ENCODE measurements at regions not wholly inside any gene's neighbourhood (a gene's known extent, or its start where the extent isn't known, plus 50 kb on each side); places are given as distances from the start of the nearest gene placed in this dataset.

DNA sequence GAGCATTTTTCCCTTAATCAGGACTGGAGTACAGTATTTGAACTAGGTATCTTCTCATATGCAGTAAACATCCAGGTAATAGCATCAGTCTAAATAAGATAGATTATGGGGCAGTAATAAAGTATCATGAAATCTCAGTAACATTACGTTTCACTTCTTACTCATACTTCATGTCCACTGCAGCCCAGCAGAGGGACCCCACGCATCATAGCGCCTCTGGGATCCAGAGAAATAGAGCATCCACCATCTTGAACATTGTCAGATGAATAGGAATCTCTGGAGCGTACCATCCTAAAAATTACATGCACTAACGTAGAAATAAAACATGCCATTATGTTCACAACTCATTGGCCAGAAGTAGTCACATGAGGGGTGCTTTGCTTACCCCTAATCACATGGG lies 499.0 kb downstream of the CPS1 start:
- H3K4me3 ChIP-seq (ENCODE audit: extremely low read depth, insufficient read depth, low read length, poor library complexity, severe bottlenecking): no peak overlapping the region
- no peaks in the 10 kb centered on the region for H3K4me1 ChIP-seq (ENCODE audit: control insufficient read depth, insufficient read depth, low read length, poor library complexity, severe bottlenecking)
- WGBS, 2 experiments (ENCODE audit: insufficient coverage in 2 of 2): 70 to 82% methylated on average over 2 to 4 of the region's 5 CpGs
- no peak overlapping the region for H3K27ac ChIP-seq (ENCODE audit: low read depth, low read length, severe bottlenecking)
- H3K36me3 ChIP-seq (ENCODE audit: control insufficient read depth, insufficient read depth, low read length): no peaks in the 10 kb centered on the region
- no peaks in the 10 kb centered on the region for H3K9me3 ChIP-seq (ENCODE audit: control insufficient read depth, low read length)

DNA sequence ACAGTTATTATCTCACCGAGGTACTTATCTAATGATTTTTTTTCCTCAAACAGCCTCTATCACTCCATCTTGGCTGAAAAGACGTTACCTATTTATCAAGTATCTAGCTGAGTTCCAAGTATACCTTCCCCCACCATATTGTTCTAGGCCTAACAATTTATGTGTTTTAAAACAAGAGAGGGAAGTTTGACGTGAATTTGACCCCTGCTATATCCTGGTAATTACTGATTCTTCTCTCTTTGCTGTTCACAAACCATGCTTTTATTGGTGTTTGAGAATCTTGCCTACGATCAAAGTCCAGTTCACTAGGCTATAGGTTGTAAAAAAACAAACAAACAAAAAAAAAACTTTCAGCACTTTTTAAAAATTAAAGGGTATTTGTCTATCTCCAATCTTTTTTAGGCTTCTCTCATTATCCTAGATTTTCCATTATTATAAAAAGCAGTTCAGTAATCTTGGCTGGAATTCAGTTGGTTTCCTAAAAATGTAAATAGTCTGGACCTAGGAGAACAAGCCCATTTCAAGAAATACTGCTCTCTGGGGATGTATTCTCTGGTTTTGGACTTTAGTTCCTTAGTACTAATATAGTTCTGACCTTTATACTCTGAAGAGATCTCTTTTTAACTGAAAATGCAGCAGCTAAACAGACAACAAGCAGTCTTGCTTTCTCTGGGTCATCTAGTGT lies 505.4 kb downstream of the CPS1 start:
- Histone ChIP-seq H3K9me3 (ENCODE audit: control insufficient read depth, low read length) (no peaks in the 10 kb centered on the region), H3K27ac (ENCODE audit: low read depth, low read length, severe bottlenecking) (no peak overlapping the region), H3K4me3 (ENCODE audit: extremely low read depth, insufficient read depth, low read length, poor library complexity, severe bottlenecking) (no peak overlapping the region), H3K4me1 (ENCODE audit: control insufficient read depth, insufficient read depth, low read length, poor library complexity, severe bottlenecking) (no peaks in the 10 kb centered on the region), H3K36me3 (ENCODE audit: control insufficient read depth, insufficient read depth, low read length) (no peaks in the 10 kb centered on the region)
- WGBS, 2 experiments (ENCODE audit: insufficient coverage in 2 of 2): 72 to 80% methylated on average over 1 to 2 of the region's 4 CpGs

DNA sequence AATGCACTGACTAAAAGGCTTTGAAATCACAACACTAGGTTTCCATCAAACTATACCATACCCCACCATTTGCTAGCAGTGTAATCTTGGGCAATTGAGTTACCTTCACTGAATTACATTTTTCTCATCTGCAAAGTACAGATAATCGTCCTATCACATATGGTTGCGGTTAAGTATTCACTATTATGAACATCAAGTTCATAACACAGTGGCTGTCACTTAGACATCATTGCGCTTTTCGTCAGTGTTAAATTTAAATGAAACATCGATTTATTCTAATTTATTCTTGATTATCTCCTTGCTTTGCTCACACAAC lies 505.9 kb downstream of the CPS1 start:
- no peaks in the 10 kb centered on the region for H3K36me3 ChIP-seq (ENCODE audit: control insufficient read depth, insufficient read depth, low read length)
- H3K4me3 ChIP-seq (ENCODE audit: extremely low read depth, insufficient read depth, low read length, poor library complexity, severe bottlenecking): no peak overlapping the region
- WGBS, 2 experiments (ENCODE audit: insufficient coverage in 2 of 2): 82 to 94% methylated on average over 2 to 5 of the region's 5 CpGs
- H3K4me1 ChIP-seq (ENCODE audit: control insufficient read depth, insufficient read depth, low read length, poor library complexity, severe bottlenecking): no peaks in the 10 kb centered on the region
- no peaks in the 10 kb centered on the region for H3K9me3 ChIP-seq (ENCODE audit: control insufficient read depth, low read length)
- H3K27ac ChIP-seq (ENCODE audit: low read depth, low read length, severe bottlenecking): no peak overlapping the region

DNA sequence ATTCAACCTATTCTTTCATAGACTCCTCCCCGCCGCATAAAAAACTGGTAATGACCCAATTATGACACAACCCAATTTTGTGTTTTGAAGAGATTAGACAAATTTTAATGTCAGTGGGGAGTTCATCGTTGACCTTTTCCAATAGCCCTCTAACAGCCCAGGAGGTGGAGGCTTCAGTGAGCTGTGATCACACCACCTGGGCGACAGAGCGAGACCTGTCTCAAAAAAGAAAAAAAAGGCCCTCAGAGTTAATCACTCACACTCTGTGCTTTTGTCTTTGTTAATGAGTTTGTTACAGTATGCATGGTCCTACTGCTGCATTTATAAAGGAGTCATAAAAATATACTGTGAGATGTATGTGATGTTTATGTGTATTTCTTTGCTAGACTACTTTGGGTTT lies 510.6 kb downstream of the CPS1 start:
- H3K9me3 ChIP-seq (ENCODE audit: control insufficient read depth, low read length): no peaks in the 10 kb centered on the region
- H3K4me1 ChIP-seq (ENCODE audit: control insufficient read depth, insufficient read depth, low read length, poor library complexity, severe bottlenecking): peaks cover 3% of the 10 kb centered on the region
- no peak overlapping the region for H3K4me3 ChIP-seq (ENCODE audit: extremely low read depth, insufficient read depth, low read length, poor library complexity, severe bottlenecking)
- WGBS, 2 experiments (ENCODE audit: insufficient coverage in 2 of 2): 100% methylated on average over 2 of the region's 5 CpGs; no CpG with 5 or more reads in 1 of the 2 experiments
- H3K27ac ChIP-seq (ENCODE audit: low read depth, low read length, severe bottlenecking): no peak overlapping the region
- H3K36me3 ChIP-seq (ENCODE audit: control insufficient read depth, insufficient read depth, low read length): no peaks in the 10 kb centered on the region

DNA sequence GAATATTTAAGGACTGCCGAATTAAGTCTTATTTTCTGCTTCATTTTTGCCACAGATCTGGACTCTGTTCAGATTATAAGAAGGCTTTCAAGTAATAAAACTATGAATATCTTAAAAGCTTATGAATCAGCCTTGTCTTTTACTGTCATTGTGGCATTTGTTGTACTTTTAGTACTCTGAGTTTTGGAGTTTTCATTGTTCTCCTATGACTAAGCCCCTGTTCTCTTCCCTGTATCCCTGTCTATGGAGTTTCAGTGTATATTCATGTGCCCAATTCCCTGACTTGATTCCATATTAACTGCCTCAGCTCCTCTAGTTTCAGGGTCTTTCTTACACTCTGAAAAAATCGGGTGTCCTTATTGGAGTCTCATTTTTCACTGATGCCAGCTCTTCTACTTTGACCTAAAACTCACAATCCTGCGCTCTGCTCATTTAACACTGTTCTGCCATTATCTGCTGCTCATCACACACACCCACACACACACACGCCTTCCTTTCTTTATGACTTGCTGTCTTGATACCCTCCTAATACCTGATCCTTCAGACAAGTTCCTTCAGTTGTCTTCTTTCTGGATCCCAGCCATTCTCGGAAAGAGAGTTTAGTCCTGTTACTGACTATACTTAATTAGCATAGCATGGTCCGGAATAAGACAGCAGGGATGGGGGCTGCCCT lies 511.8 kb downstream of the CPS1 start:
- Histone ChIP-seq H3K4me1 (ENCODE audit: control insufficient read depth, insufficient read depth, low read length, poor library complexity, severe bottlenecking) (peaks cover 3% of the 10 kb centered on the region), H3K27ac (ENCODE audit: low read depth, low read length, severe bottlenecking) (no peak overlapping the region), H3K36me3 (ENCODE audit: control insufficient read depth, insufficient read depth, low read length) (no peaks in the 10 kb centered on the region), H3K4me3 (ENCODE audit: extremely low read depth, insufficient read depth, low read length, poor library complexity, severe bottlenecking) (no peak overlapping the region), H3K9me3 (ENCODE audit: control insufficient read depth, low read length) (no peaks in the 10 kb centered on the region)
- 82 to 86% methylated on average over 3 to 4 of the region's 6 CpGs for WGBS, 2 experiments (ENCODE audit: insufficient coverage in 2 of 2)

DNA sequence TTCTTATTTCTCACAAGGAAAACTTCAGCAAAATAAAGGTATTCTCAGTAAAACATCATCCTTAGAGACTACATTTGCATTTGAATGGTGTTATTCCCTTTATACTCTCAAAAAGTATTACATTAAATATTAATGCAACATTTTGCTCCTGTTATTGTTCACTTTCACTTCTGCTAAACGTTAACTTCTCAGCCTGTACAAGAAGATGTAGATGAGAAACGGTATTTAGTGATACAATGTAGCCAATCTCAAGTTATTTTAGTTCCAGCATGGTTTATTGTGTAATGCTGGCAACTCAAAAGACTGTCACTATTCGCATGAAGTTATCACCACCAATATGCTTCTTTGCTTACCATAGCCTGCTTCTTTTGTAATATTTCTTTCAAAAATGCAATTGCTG lies 514.1 kb downstream of the CPS1 start:
- no peaks in the 10 kb centered on the region for H3K9me3 ChIP-seq (ENCODE audit: control insufficient read depth, low read length)
- no peak overlapping the region for H3K27ac ChIP-seq (ENCODE audit: low read depth, low read length, severe bottlenecking)
- H3K4me3 ChIP-seq (ENCODE audit: extremely low read depth, insufficient read depth, low read length, poor library complexity, severe bottlenecking): no peak overlapping the region
- H3K36me3 ChIP-seq (ENCODE audit: control insufficient read depth, insufficient read depth, low read length): no peaks in the 10 kb centered on the region
- peaks cover 3% of the 10 kb centered on the region for H3K4me1 ChIP-seq (ENCODE audit: control insufficient read depth, insufficient read depth, low read length, poor library complexity, severe bottlenecking)
- WGBS, 2 experiments (ENCODE audit: insufficient coverage in 2 of 2): 80% methylated on average over 1 of the region's 3 CpGs; no CpG with 5 or more reads in 1 of the 2 experiments

DNA sequence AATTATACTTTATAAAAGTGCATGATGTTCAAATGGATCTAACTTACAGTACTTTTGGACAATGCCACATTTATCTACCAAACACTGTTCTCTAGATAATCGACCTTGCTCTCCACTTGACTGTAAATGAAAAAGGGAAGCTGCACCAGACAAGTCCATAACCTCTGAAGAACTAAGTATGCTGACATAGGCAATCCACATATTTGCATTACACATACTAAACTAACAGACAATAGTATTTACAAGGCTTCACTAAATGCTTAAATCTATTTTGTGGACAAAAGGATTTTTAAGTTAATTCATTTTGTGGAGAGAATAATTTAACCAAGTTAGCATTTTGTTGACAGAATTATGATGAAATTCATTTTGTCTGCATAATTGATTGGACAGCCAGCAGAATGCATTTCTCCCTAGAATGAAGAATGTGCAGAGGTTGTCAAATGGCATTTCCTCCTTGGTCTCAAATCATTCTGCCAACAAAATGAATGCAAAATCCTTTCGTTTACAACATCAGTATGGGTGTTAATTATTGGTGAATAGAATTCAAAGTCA lies 520.9 kb downstream of the CPS1 start:
- Histone ChIP-seq H3K27ac (ENCODE audit: low read depth, low read length, severe bottlenecking) (no peak overlapping the region), H3K9me3 (ENCODE audit: control insufficient read depth, low read length) (no peaks in the 10 kb centered on the region), H3K36me3 (ENCODE audit: control insufficient read depth, insufficient read depth, low read length) (no peaks in the 10 kb centered on the region), H3K4me3 (ENCODE audit: extremely low read depth, insufficient read depth, low read length, poor library complexity, severe bottlenecking) (no peak overlapping the region), H3K4me1 (ENCODE audit: control insufficient read depth, insufficient read depth, low read length, poor library complexity, severe bottlenecking) (no peaks in the 10 kb centered on the region)
- 60% methylated on average over 1 of the region's 2 CpGs; no CpG with 5 or more reads in 1 of the 2 experiments for WGBS, 2 experiments (ENCODE audit: insufficient coverage in 2 of 2)

DNA sequence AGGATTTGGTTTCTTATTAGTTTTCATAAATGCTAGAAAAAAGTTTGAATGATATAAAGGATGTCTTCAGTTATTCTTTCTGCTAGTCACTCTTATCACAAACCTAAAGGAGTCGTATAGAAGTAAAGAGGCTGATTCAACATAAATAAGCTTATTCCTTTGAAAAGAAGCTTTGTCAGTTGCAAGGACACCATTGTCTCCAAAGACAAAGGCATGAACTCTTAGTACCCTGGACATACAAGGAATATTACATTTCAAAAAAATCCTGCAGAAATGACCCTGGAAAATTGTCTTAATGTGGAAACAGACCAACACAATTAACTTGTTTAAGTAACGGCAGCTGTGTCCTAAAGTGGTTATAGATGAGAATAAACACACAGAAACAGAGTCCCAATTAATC lies 528.0 kb downstream of the CPS1 start:
- no peak overlapping the region for H3K4me3 ChIP-seq (ENCODE audit: extremely low read depth, insufficient read depth, low read length, poor library complexity, severe bottlenecking)
- WGBS, 2 experiments (ENCODE audit: insufficient coverage in 2 of 2): no CpG with 5 or more reads among the region's 2 CpGs

DNA sequence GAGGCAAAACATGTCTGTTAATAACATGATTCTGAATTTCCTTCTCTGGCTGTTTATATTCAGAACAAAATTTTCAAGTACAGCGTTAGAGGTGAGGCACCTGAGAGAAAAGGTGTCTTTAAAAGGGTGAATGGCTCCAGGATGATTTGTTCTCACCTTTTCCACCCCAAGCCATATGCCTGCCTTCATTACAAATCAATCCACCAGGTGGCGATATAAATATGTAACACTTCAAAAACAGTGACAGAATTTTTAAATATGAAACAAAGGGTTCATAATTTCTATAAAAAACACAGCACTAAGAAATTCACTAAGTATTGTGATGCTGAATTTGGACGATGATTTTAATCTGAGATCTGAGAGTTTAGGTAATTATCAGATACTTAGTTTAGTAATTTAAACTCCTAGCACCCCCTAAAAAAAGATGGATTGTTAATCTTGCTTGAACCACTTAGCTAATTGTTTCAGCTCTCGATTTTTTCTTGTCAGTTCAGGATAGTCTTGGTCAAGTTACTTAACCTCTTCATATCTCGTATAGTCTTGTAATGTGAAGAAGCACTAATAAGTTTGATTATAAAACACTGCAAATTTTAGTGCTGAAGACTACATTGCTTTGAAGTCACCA lies 528.8 kb downstream of the CPS1 start:
- H3K27ac ChIP-seq (ENCODE audit: low read depth, low read length, severe bottlenecking): no peak overlapping the region
- no peak overlapping the region for H3K4me3 ChIP-seq (ENCODE audit: extremely low read depth, insufficient read depth, low read length, poor library complexity, severe bottlenecking)
- no peaks in the 10 kb centered on the region for H3K4me1 ChIP-seq (ENCODE audit: control insufficient read depth, insufficient read depth, low read length, poor library complexity, severe bottlenecking)
- H3K36me3 ChIP-seq (ENCODE audit: control insufficient read depth, insufficient read depth, low read length): no peaks in the 10 kb centered on the region
- 55% methylated on average over 2 of the region's 5 CpGs; no CpG with 5 or more reads in 1 of the 2 experiments for WGBS, 2 experiments (ENCODE audit: insufficient coverage in 2 of 2)
- H3K9me3 ChIP-seq (ENCODE audit: control insufficient read depth, low read length): no peaks in the 10 kb centered on the region

More for the DNA sequence above, 528.0 kb downstream of the CPS1 start:
- Histone ChIP-seq H3K9me3 (ENCODE audit: control insufficient read depth, low read length) (no peaks in the 10 kb centered on the region), H3K27ac (ENCODE audit: low read depth, low read length, severe bottlenecking) (no peak overlapping the region), H3K4me1 (ENCODE audit: control insufficient read depth, insufficient read depth, low read length, poor library complexity, severe bottlenecking) (no peaks in the 10 kb centered on the region), H3K36me3 (ENCODE audit: control insufficient read depth, insufficient read depth, low read length) (no peaks in the 10 kb centered on the region)

DNA sequence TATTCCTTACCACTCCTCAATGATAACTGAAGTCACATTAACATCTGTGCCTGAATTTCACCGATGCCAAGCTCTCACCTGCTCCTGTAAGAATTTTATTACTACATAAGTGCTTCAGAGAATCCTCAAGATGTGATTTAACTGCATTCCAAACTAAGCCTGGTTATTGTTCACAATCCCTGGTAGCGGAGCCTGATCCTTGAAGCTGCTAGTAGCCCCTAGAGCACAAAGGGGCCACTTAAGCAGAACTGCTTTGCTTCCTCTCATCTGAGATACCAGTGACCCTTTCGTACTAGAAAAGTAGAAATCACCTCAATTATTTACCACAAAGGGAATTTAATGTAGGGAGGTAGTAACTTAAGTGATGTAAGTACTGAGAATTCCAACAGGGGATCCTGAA lies 529.6 kb downstream of the CPS1 start:
- H3K9me3 ChIP-seq (ENCODE audit: control insufficient read depth, low read length): no peaks in the 10 kb centered on the region
- H3K4me3 ChIP-seq (ENCODE audit: extremely low read depth, insufficient read depth, low read length, poor library complexity, severe bottlenecking): no peak overlapping the region
- H3K27ac ChIP-seq (ENCODE audit: low read depth, low read length, severe bottlenecking): no peak overlapping the region
- H3K36me3 ChIP-seq (ENCODE audit: control insufficient read depth, insufficient read depth, low read length): no peaks in the 10 kb centered on the region
- 79% methylated on average over 2 of the region's 3 CpGs; no CpG with 5 or more reads in 1 of the 2 experiments for WGBS, 2 experiments (ENCODE audit: insufficient coverage in 2 of 2)
- no peaks in the 10 kb centered on the region for H3K4me1 ChIP-seq (ENCODE audit: control insufficient read depth, insufficient read depth, low read length, poor library complexity, severe bottlenecking)
